NB4 (cell line): ENCODE measurements at regions not wholly inside any gene's neighbourhood (a gene's known extent, or its start where the extent isn't known, plus 50 kb on each side); places are given as distances from the start of the nearest gene placed in this dataset.

Experiments
- MYC ChIP-seq: IDR thresholded peaks from 2 replicates; pipeline ENCODE4 v1.6.1; 2011; ENCODE audit warnings: low read depth, low read length
- POLR2A ChIP-seq: IDR thresholded peaks from 2 replicates; pipeline ENCODE4 v1.6.1; 2011; ENCODE audit warnings: mild to moderate bottlenecking; ENCODE audit not compliant: insufficient read length; ENCODE audit errors: extremely low read depth
- TF ChIP-seq, protein P1 (sequence below): IDR thresholded peaks from one replicate; pipeline ENCODE4 v1.5.1; 2012; ENCODE audit warnings: low read depth, low read length
- TF ChIP-seq, protein P2 (sequence below): IDR thresholded peaks from 2 replicates; pipeline ENCODE4 v1.6.1; 2011; ENCODE audit warnings: low read depth, low read length

GRCh38 chr4:38510201-38510600, 153.8 kb upstream of the KLF3 start:
- TF ChIP-seq, protein P1, sequence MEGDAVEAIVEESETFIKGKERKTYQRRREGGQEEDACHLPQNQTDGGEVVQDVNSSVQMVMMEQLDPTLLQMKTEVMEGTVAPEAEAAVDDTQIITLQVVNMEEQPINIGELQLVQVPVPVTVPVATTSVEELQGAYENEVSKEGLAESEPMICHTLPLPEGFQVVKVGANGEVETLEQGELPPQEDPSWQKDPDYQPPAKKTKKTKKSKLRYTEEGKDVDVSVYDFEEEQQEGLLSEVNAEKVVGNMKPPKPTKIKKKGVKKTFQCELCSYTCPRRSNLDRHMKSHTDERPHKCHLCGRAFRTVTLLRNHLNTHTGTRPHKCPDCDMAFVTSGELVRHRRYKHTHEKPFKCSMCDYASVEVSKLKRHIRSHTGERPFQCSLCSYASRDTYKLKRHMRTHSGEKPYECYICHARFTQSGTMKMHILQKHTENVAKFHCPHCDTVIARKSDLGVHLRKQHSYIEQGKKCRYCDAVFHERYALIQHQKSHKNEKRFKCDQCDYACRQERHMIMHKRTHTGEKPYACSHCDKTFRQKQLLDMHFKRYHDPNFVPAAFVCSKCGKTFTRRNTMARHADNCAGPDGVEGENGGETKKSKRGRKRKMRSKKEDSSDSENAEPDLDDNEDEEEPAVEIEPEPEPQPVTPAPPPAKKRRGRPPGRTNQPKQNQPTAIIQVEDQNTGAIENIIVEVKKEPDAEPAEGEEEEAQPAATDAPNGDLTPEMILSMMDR, result no peak
- TF ChIP-seq POLR2A (no peak), MYC (no peak)
- TF ChIP-seq, protein P2, sequence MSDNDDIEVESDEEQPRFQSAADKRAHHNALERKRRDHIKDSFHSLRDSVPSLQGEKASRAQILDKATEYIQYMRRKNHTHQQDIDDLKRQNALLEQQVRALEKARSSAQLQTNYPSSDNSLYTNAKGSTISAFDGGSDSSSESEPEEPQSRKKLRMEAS, result no peak
